ENCODE measurements at regions not wholly inside any gene's neighbourhood (a gene's known extent, or its start where the extent isn't known, plus 50 kb on each side); places are given as distances from the start of the nearest gene placed in this dataset.

GRCh38 chrX:137746289-137746688, 180.4 kb downstream of the ZIC3 start:
- TF ChIP-seq, protein P1, sequence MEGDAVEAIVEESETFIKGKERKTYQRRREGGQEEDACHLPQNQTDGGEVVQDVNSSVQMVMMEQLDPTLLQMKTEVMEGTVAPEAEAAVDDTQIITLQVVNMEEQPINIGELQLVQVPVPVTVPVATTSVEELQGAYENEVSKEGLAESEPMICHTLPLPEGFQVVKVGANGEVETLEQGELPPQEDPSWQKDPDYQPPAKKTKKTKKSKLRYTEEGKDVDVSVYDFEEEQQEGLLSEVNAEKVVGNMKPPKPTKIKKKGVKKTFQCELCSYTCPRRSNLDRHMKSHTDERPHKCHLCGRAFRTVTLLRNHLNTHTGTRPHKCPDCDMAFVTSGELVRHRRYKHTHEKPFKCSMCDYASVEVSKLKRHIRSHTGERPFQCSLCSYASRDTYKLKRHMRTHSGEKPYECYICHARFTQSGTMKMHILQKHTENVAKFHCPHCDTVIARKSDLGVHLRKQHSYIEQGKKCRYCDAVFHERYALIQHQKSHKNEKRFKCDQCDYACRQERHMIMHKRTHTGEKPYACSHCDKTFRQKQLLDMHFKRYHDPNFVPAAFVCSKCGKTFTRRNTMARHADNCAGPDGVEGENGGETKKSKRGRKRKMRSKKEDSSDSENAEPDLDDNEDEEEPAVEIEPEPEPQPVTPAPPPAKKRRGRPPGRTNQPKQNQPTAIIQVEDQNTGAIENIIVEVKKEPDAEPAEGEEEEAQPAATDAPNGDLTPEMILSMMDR (IDR thresholded peaks at IDR 0.05; ENCODE audit: borderline replicate concordance, extremely low read depth, insufficient read depth): no peak
- Histone ChIP-seq H3K4me1 (ENCODE audit: control insufficient read depth in 2 of 3, insufficient read depth in 2 of 3, low read depth in 1 of 3, low read length in 3 of 3) (no peaks in the 10 kb centered on the region), H3K9me3 (ENCODE audit: control insufficient read depth in 2 of 3, insufficient read depth in 1 of 3, low read length in 3 of 3) (no peaks in the 10 kb centered on the region), H3K36me3 (ENCODE audit: control insufficient read depth in 2 of 3, insufficient read depth in 3 of 3, low read length in 3 of 3) (no peaks in the 10 kb centered on the region), H3K27me3 (ENCODE audit: control insufficient read depth, insufficient read depth, low read length) (no peaks in the 10 kb centered on the region), H3K27ac (ENCODE audit: low read depth in 2 of 2, low read length in 2 of 2) (no peak overlapping the region), H3K4me3 (ENCODE audit: low read length in 3 of 3) (no peak overlapping the region), H3K9ac (ENCODE audit: low read length in 3 of 3) (no peak overlapping the region)
- intact Hi-C loops (cut with DNase I): no loop called here
- no peak for FAIRE-seq
- no peak for DNase-seq

GRCh38 chrX:137747244-137748043, 181.5 kb downstream of the ZIC3 start:
- Histone ChIP-seq H3K27ac (ENCODE audit: low read depth in 2 of 2, low read length in 2 of 2) (no peak overlapping the region), H3K36me3 (ENCODE audit: control insufficient read depth in 2 of 3, insufficient read depth in 3 of 3, low read length in 3 of 3) (no peaks in the 10 kb centered on the region), H3K4me3 (ENCODE audit: low read length in 3 of 3) (no peak overlapping the region), H3K27me3 (ENCODE audit: control insufficient read depth, insufficient read depth, low read length) (no peaks in the 10 kb centered on the region), H3K4me1 (ENCODE audit: control insufficient read depth in 2 of 3, insufficient read depth in 2 of 3, low read depth in 1 of 3, low read length in 3 of 3) (no peaks in the 10 kb centered on the region), H3K9me3 (ENCODE audit: control insufficient read depth in 2 of 3, insufficient read depth in 1 of 3, low read length in 3 of 3) (no peaks in the 10 kb centered on the region), H3K9ac (ENCODE audit: low read length in 3 of 3) (no peak overlapping the region)
- intact Hi-C loops (cut with DNase I): no loop called here
- TF ChIP-seq, protein P1 (IDR thresholded peaks at IDR 0.05; ENCODE audit: borderline replicate concordance, extremely low read depth, insufficient read depth): no peak
- FAIRE-seq (no peak), DNase-seq (no peak)

DNA sequence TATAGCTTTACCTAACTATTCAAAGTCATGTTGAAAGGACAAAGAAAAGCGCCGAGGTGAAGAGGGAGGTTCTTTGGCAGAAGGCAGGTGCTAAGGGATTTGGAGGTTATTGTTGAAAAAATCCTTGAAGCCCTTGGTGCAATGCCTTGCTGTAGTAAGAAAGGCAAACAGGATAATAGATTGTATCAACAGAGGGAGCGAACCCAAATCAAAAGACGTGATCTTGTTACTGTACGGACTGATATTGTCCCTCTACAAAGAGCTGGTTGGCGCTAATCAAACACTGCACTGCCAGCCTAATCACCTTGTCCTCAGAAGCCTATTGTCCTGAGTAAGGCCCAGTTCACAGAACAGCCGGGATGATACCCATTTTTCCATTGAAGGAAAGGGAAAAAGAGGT, 182.9 kb downstream of the ZIC3 start:
- FAIRE-seq: no peak

More for the DNA sequence above, 182.9 kb downstream of the ZIC3 start:
- Histone ChIP-seq H3K4me3 (ENCODE audit: low read length in 3 of 3) (no peak overlapping the region), H3K27me3 (ENCODE audit: control insufficient read depth, insufficient read depth, low read length) (no peaks in the 10 kb centered on the region), H3K4me1 (ENCODE audit: control insufficient read depth in 2 of 3, insufficient read depth in 2 of 3, low read depth in 1 of 3, low read length in 3 of 3) (no peaks in the 10 kb centered on the region), H3K9me3 (ENCODE audit: control insufficient read depth in 2 of 3, insufficient read depth in 1 of 3, low read length in 3 of 3) (no peaks in the 10 kb centered on the region), H3K36me3 (ENCODE audit: control insufficient read depth in 2 of 3, insufficient read depth in 3 of 3, low read length in 3 of 3) (no peaks in the 10 kb centered on the region), H3K27ac (ENCODE audit: low read depth in 2 of 2, low read length in 2 of 2) (no peak overlapping the region), H3K9ac (ENCODE audit: low read length in 3 of 3) (no peak overlapping the region)
- intact Hi-C loops (cut with DNase I): no loop called here
- DNase-seq: no peak
- TF ChIP-seq, protein P1 (IDR thresholded peaks at IDR 0.05; ENCODE audit: borderline replicate concordance, extremely low read depth, insufficient read depth): no peak
